ENCODE measurements at regions not wholly inside any gene's neighbourhood (a gene's known extent, or its start where the extent isn't known, plus 50 kb on each side); places are given as distances from the start of the nearest gene placed in this dataset.

GRCh38 chr2:58666323-58666970 is 425.3 kb upstream of the FANCL start:
- no peak for DNase-seq

GRCh38 chr2:58665154-58665553 is 424.0 kb upstream of the FANCL start:
- DNase-seq = no peak

GRCh38 chr2:58664523-58665151 is 423.5 kb upstream of the FANCL start:
- no peak for DNase-seq

- no peak for DNase-seq
Measured at GRCh38 chr2:58660046-58660445, 418.9 kb upstream of the FANCL start.

- DNase-seq = no peak
Measured at GRCh38 chr2:58655152-58655551, 414.0 kb upstream of the FANCL start.

GRCh38 chr2:58651930-58652329 is 410.8 kb upstream of the FANCL start:
- no peak for DNase-seq

- no peak for DNase-seq
Measured at GRCh38 chr2:58650781-58651180, 409.7 kb upstream of the FANCL start.

GRCh38 chr2:58649756-58650155 is 408.6 kb upstream of the FANCL start:
- no peak for DNase-seq

- no peak for DNase-seq
Measured at GRCh38 chr2:58645017-58645416, 403.9 kb upstream of the FANCL start.

GRCh38 chr2:58644451-58644850 is 403.3 kb upstream of the FANCL start:
- no peak for DNase-seq

- DNase-seq = no peak
Measured at GRCh38 chr2:58641001-58641400, 399.9 kb upstream of the FANCL start.

- DNase-seq = no peak
Measured at GRCh38 chr2:58640042-58640441, 398.9 kb upstream of the FANCL start.

- DNase-seq = peak; percentile 53
Measured at GRCh38 chr2:58638256-58638805, 397.2 kb upstream of the FANCL start.

- DNase-seq = no peak
Measured at GRCh38 chr2:58636872-58637271, 395.7 kb upstream of the FANCL start.

GRCh38 chr2:58635801-58636375 is 394.8 kb upstream of the FANCL start:
- DNase-seq = no peak

- peak; percentile 13 for DNase-seq
Measured at GRCh38 chr2:58634653-58635370, 393.7 kb upstream of the FANCL start.

- DNase-seq = peak; percentile 44
Measured at GRCh38 chr2:58633613-58634365, 392.7 kb upstream of the FANCL start.

- no peak for DNase-seq
Measured at GRCh38 chr2:58631986-58632385, 390.9 kb upstream of the FANCL start.

GRCh38 chr2:58629545-58630119 is 388.5 kb upstream of the FANCL start:
- no peak for DNase-seq

GRCh38 chr2:58620896-58621295 is 379.8 kb upstream of the FANCL start:
- DNase-seq = no peak

- peak; percentile 23 for DNase-seq
Measured at GRCh38 chr2:58620093-58620492, 379.0 kb upstream of the FANCL start.

- no peak for DNase-seq
Measured at GRCh38 chr2:58616961-58617360, 375.8 kb upstream of the FANCL start.

Measured in fibroblast of skin of right quadriceps (primary cell).